ENCODE measurements at regions not wholly inside any gene's neighbourhood (a gene's known extent, or its start where the extent isn't known, plus 50 kb on each side); places are given as distances from the start of the nearest gene placed in this dataset.

- Histone ChIP-seq H3K9me3 (ENCODE audit: control insufficient read depth in 4 of 4, insufficient read depth in 3 of 4, low read length in 3 of 4) (no peaks in the 10 kb centered on the region), H3K36me3 (ENCODE audit: control insufficient read depth in 4 of 4, insufficient read depth in 4 of 4, low read length in 4 of 4) (no peaks in the 10 kb centered on the region), H3K4me3 (no peak overlapping the region), H3K9ac (ENCODE audit: insufficient read depth in 1 of 2, low read length in 2 of 2) (no peak overlapping the region), H3K27me3 (ENCODE audit: control insufficient read depth in 3 of 3, insufficient read depth in 3 of 3, low read length in 2 of 3) (no peaks in the 10 kb centered on the region), H3K27ac (ENCODE audit: low read depth in 1 of 2, low read length in 1 of 2) (no peak overlapping the region), H3K4me1 (ENCODE audit: control insufficient read depth in 5 of 5, insufficient read depth in 5 of 5, low read length in 5 of 5) (no peaks in the 10 kb centered on the region)
- no peak for DNase-seq
- 69 to 85% methylated on average over 1 of the region's 1 CpG for WGBS, 2 donors
- ATAC-seq (ENCODE audit: insufficient read depth, low FRiP score): no peak
- TF ChIP-seq CTCF (IDR thresholded peaks at IDR 0.05; ENCODE audit: control extremely low read depth, extremely low read depth): no peak
These were observed 470.5 kb upstream of the ONECUT1 start for GRCh38 chr15:53260647-53261046.

- Histone ChIP-seq H3K4me1 (ENCODE audit: control insufficient read depth in 5 of 5, insufficient read depth in 5 of 5, low read length in 5 of 5) (no peaks in the 10 kb centered on the region), H3K4me3 (no peak overlapping the region), H3K27ac (ENCODE audit: low read depth in 1 of 2, low read length in 1 of 2) (no peak overlapping the region), H3K36me3 (ENCODE audit: control insufficient read depth in 4 of 4, insufficient read depth in 4 of 4, low read length in 4 of 4) (no peaks in the 10 kb centered on the region), H3K9me3 (ENCODE audit: control insufficient read depth in 4 of 4, insufficient read depth in 3 of 4, low read length in 3 of 4) (no peaks in the 10 kb centered on the region), H3K9ac (ENCODE audit: insufficient read depth in 1 of 2, low read length in 2 of 2) (no peak overlapping the region), H3K27me3 (ENCODE audit: control insufficient read depth in 3 of 3, insufficient read depth in 3 of 3, low read length in 2 of 3) (no peaks in the 10 kb centered on the region)
- no peak for TF ChIP-seq CTCF (IDR thresholded peaks at IDR 0.05; ENCODE audit: control extremely low read depth, extremely low read depth)
- 76 to 87% methylated on average over 4 of the region's 4 CpGs for WGBS, 2 donors
- no peak for ATAC-seq (ENCODE audit: insufficient read depth, low FRiP score)
- DNase-seq: no peak
These were observed 466.3 kb upstream of the ONECUT1 start for GRCh38 chr15:53256457-53256856.

GRCh38 chr15:53256043-53256442 lies 465.9 kb upstream of the ONECUT1 start:
- H3K27me3 ChIP-seq (ENCODE audit: control insufficient read depth in 3 of 3, insufficient read depth in 3 of 3, low read length in 2 of 3): no peaks in the 10 kb centered on the region
- no peak overlapping the region for H3K27ac ChIP-seq (ENCODE audit: low read depth in 1 of 2, low read length in 1 of 2)
- no peak for TF ChIP-seq CTCF (IDR thresholded peaks at IDR 0.05; ENCODE audit: control extremely low read depth, extremely low read depth)
- H3K4me3 ChIP-seq: no peak overlapping the region
- no peak for DNase-seq
- H3K9me3 ChIP-seq (ENCODE audit: control insufficient read depth in 4 of 4, insufficient read depth in 3 of 4, low read length in 3 of 4): no peaks in the 10 kb centered on the region
- H3K9ac ChIP-seq (ENCODE audit: insufficient read depth in 1 of 2, low read length in 2 of 2): no peak overlapping the region
- ATAC-seq (ENCODE audit: insufficient read depth, low FRiP score): no peak
- no peaks in the 10 kb centered on the region for H3K4me1 ChIP-seq (ENCODE audit: control insufficient read depth in 5 of 5, insufficient read depth in 5 of 5, low read length in 5 of 5)
- 77 to 83% methylated on average over 6 of the region's 6 CpGs for WGBS, 2 donors
- no peaks in the 10 kb centered on the region for H3K36me3 ChIP-seq (ENCODE audit: control insufficient read depth in 4 of 4, insufficient read depth in 4 of 4, low read length in 4 of 4)

- no peak for TF ChIP-seq CTCF (IDR thresholded peaks at IDR 0.05; ENCODE audit: control extremely low read depth, extremely low read depth)
- DNase-seq (no peak), ATAC-seq (ENCODE audit: insufficient read depth, low FRiP score) (no peak)
- Histone ChIP-seq H3K36me3 (ENCODE audit: control insufficient read depth in 4 of 4, insufficient read depth in 4 of 4, low read length in 4 of 4) (no peaks in the 10 kb centered on the region), H3K4me1 (ENCODE audit: control insufficient read depth in 5 of 5, insufficient read depth in 5 of 5, low read length in 5 of 5) (peaks cover 0 to 5% (median 0%) of the 10 kb centered on the region in 5 donors), H3K27me3 (ENCODE audit: control insufficient read depth in 3 of 3, insufficient read depth in 3 of 3, low read length in 2 of 3) (no peaks in the 10 kb centered on the region), H3K4me3 (no peak overlapping the region), H3K27ac (ENCODE audit: low read depth in 1 of 2, low read length in 1 of 2) (no peak overlapping the region), H3K9me3 (ENCODE audit: control insufficient read depth in 4 of 4, insufficient read depth in 3 of 4, low read length in 3 of 4) (no peaks in the 10 kb centered on the region), H3K9ac (ENCODE audit: insufficient read depth in 1 of 2, low read length in 2 of 2) (no peak overlapping the region)
- WGBS, 2 donors: 47 to 71% methylated on average over 8 of the region's 8 CpGs
These were observed 461.9 kb upstream of the ONECUT1 start for GRCh38 chr15:53251996-53252395.

All from lung (tissue), 11 donors.